ENCODE measurements at regions not wholly inside any gene's neighbourhood (a gene's known extent, or its start where the extent isn't known, plus 50 kb on each side); places are given as distances from the start of the nearest gene placed in this dataset.

DNA sequence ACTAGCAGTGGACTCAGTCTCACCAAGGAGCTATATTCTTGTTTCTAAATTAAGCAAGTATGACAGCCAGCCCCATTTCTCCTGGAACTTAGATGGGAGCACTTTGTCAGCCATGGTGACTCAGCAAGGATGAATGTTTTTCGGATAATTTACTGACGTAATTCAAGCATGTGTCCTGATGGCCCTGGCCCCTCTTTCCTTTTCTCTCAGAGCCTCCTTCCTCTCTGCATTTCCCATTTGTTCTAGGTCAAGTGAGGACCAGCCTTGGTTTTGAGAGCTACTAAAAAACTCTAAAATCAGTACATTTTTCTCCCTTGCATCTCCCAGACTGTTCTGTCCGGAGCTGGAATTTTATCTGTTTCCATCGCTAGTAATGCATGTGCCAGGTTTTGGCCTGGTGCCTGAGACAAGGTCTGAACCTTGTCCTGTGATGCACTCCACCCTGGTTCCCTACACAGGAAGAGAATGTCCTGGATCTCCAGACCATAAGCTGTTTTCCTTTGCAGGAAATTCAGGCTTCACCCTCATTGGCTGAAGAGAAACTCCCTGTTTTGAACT is 256.6 kb upstream of the ROPN1 start:
- no peak overlapping the region for H3K9ac ChIP-seq (ENCODE audit: low read length)
- H2AFZ ChIP-seq (ENCODE audit: low read length), result no peak overlapping the region
- H3K9me3 ChIP-seq (ENCODE audit: low read length), result no peaks in the 10 kb centered on the region
- no peak overlapping the region for H3K4me2 ChIP-seq (ENCODE audit: low read depth, low read length, poor library complexity, severe bottlenecking)
- no peak overlapping the region for H3K27ac ChIP-seq (ENCODE audit: low read length)
- no peaks in the 10 kb centered on the region for H4K20me1 ChIP-seq (ENCODE audit: insufficient read depth, low read depth, low read length)
- no peak for DNase-seq
- H3K4me3 ChIP-seq (ENCODE audit: low read length), result no peak overlapping the region
- no peaks in the 10 kb centered on the region for H3K79me2 ChIP-seq (ENCODE audit: low read length)
- no peaks in the 10 kb centered on the region for H3K4me1 ChIP-seq (ENCODE audit: low read length)
- no peaks in the 10 kb centered on the region for H3K36me3 ChIP-seq (ENCODE audit: insufficient read depth, low read length)
- H3K27me3 ChIP-seq (ENCODE audit: low read length), result no peaks in the 10 kb centered on the region
- no peaks in the 10 kb centered on the region for H3K9me2 ChIP-seq (replicated peaks; ENCODE audit: insufficient read depth, low read length)

- no peak overlapping the region for H3K4me2 ChIP-seq (ENCODE audit: low read depth, low read length, poor library complexity, severe bottlenecking)
These were observed 257.1 kb upstream of the ROPN1 start for GRCh38 chr3:124249038-124249437.

DNA sequence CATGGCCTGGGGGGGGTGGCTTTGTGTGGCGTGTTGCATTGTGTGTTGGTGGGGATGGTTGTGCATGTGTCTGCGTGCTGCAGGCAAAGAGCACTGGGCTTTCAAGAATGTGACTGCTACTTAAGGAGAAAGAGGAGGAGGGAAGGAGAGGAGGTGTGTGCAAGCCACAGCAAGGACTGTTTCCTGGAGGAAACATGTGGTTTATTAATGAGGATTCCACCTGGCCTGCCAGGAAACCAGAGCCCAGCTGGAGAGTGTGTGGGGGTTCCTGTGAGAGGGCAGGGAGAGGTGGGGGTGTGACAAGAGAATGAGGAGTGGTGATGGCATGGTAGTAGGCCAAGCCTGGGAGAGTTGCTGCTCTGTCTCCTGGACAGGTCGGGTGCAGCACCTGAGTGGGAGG is 258.1 kb upstream of the ROPN1 start:
- DNase-seq, result no peak
- no peak overlapping the region for H2AFZ ChIP-seq (ENCODE audit: low read length)
- H3K36me3 ChIP-seq (ENCODE audit: insufficient read depth, low read length), result no peaks in the 10 kb centered on the region
- no peaks in the 10 kb centered on the region for H4K20me1 ChIP-seq (ENCODE audit: insufficient read depth, low read depth, low read length)
- no peak overlapping the region for H3K4me2 ChIP-seq (ENCODE audit: low read depth, low read length, poor library complexity, severe bottlenecking)
- no peaks in the 10 kb centered on the region for H3K27me3 ChIP-seq (ENCODE audit: low read length)
- no peaks in the 10 kb centered on the region for H3K9me2 ChIP-seq (replicated peaks; ENCODE audit: insufficient read depth, low read length)
- no peaks in the 10 kb centered on the region for H3K9me3 ChIP-seq (ENCODE audit: low read length)
- no peak overlapping the region for H3K27ac ChIP-seq (ENCODE audit: low read length)
- no peaks in the 10 kb centered on the region for H3K4me1 ChIP-seq (ENCODE audit: low read length)
- H3K79me2 ChIP-seq (ENCODE audit: low read length), result no peaks in the 10 kb centered on the region
- H3K9ac ChIP-seq (ENCODE audit: low read length), result no peak overlapping the region
- H3K4me3 ChIP-seq (ENCODE audit: low read length), result no peak overlapping the region

More at GRCh38 chr3:124249038-124249437, 257.1 kb upstream of the ROPN1 start:
- Histone ChIP-seq H3K9me2 (replicated peaks; ENCODE audit: insufficient read depth, low read length) (no peaks in the 10 kb centered on the region), H3K4me1 (ENCODE audit: low read length) (no peaks in the 10 kb centered on the region), H2AFZ (ENCODE audit: low read length) (no peak overlapping the region), H3K9me3 (ENCODE audit: low read length) (no peaks in the 10 kb centered on the region), H3K4me3 (ENCODE audit: low read length) (no peak overlapping the region), H3K36me3 (ENCODE audit: insufficient read depth, low read length) (no peaks in the 10 kb centered on the region), H3K79me2 (ENCODE audit: low read length) (no peaks in the 10 kb centered on the region), H3K27ac (ENCODE audit: low read length) (no peak overlapping the region), H3K27me3 (ENCODE audit: low read length) (no peaks in the 10 kb centered on the region), H4K20me1 (ENCODE audit: insufficient read depth, low read depth, low read length) (no peaks in the 10 kb centered on the region), H3K9ac (ENCODE audit: low read length) (no peak overlapping the region)
- DNase-seq, result no peak

DNA sequence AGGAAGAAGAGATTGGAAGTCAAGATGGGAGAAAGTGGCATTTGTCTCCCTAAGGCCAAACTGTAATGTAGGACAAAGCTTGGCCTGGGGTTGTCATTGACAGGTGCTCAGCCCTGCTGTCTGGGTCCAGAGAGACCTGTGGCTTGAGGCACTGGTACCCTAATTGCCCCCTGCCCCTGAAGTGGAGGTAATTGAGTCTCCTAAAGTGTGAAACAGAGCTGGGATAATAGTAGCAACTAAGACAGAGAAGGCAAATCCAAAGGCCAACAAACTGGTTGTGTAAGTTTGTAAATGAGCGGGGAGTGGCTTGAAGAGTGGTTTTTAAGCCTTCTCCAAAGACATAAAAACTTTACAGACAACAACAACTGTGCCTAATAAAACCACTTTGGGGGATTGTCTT is 264.2 kb upstream of the ROPN1 start:
- H4K20me1 ChIP-seq (ENCODE audit: insufficient read depth, low read depth, low read length), result no peaks in the 10 kb centered on the region
- H3K79me2 ChIP-seq (ENCODE audit: low read length), result no peaks in the 10 kb centered on the region
- H3K9me3 ChIP-seq (ENCODE audit: low read length), result no peaks in the 10 kb centered on the region
- H3K27ac ChIP-seq (ENCODE audit: low read length), result no peak overlapping the region
- H3K9me2 ChIP-seq (replicated peaks; ENCODE audit: insufficient read depth, low read length), result no peaks in the 10 kb centered on the region
- no peaks in the 10 kb centered on the region for H3K4me1 ChIP-seq (ENCODE audit: low read length)
- H3K36me3 ChIP-seq (ENCODE audit: insufficient read depth, low read length), result no peaks in the 10 kb centered on the region
- no peak overlapping the region for H3K4me3 ChIP-seq (ENCODE audit: low read length)
- H3K27me3 ChIP-seq (ENCODE audit: low read length), result no peaks in the 10 kb centered on the region
- no peak for DNase-seq
- no peak overlapping the region for H3K9ac ChIP-seq (ENCODE audit: low read length)
- H2AFZ ChIP-seq (ENCODE audit: low read length), result no peak overlapping the region
- H3K4me2 ChIP-seq (ENCODE audit: low read depth, low read length, poor library complexity, severe bottlenecking), result no peak overlapping the region

DNA sequence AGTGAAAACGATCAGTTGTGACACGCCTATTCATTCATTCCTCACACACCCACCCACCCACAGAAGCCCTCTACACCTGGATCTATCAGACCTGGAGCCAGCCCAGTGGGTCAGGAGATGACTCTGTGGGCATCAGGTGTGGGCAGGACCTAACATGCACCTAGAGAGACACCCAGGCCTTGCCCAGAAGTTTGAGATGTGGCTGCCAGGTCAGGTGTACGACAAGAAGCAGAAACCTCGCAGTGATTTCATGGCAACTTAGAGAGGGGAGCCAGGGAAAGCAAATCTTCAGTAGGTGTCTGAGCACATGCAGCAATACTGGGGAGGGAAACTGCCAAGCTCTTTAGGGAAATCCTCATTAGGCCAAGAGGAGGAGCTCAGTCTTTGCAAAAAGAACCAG is 264.7 kb upstream of the ROPN1 start:
- no peak overlapping the region for H2AFZ ChIP-seq (ENCODE audit: low read length)
- H3K4me3 ChIP-seq (ENCODE audit: low read length), result no peak overlapping the region
- H3K27me3 ChIP-seq (ENCODE audit: low read length), result no peaks in the 10 kb centered on the region
- no peak overlapping the region for H3K9ac ChIP-seq (ENCODE audit: low read length)
- no peak for DNase-seq
- H3K9me2 ChIP-seq (replicated peaks; ENCODE audit: insufficient read depth, low read length), result no peaks in the 10 kb centered on the region
- H3K79me2 ChIP-seq (ENCODE audit: low read length), result no peaks in the 10 kb centered on the region
- no peak overlapping the region for H3K4me2 ChIP-seq (ENCODE audit: low read depth, low read length, poor library complexity, severe bottlenecking)
- H3K4me1 ChIP-seq (ENCODE audit: low read length), result no peaks in the 10 kb centered on the region
- no peak overlapping the region for H3K27ac ChIP-seq (ENCODE audit: low read length)
- H4K20me1 ChIP-seq (ENCODE audit: insufficient read depth, low read depth, low read length), result no peaks in the 10 kb centered on the region
- no peaks in the 10 kb centered on the region for H3K9me3 ChIP-seq (ENCODE audit: low read length)
- no peaks in the 10 kb centered on the region for H3K36me3 ChIP-seq (ENCODE audit: insufficient read depth, low read length)

DNA sequence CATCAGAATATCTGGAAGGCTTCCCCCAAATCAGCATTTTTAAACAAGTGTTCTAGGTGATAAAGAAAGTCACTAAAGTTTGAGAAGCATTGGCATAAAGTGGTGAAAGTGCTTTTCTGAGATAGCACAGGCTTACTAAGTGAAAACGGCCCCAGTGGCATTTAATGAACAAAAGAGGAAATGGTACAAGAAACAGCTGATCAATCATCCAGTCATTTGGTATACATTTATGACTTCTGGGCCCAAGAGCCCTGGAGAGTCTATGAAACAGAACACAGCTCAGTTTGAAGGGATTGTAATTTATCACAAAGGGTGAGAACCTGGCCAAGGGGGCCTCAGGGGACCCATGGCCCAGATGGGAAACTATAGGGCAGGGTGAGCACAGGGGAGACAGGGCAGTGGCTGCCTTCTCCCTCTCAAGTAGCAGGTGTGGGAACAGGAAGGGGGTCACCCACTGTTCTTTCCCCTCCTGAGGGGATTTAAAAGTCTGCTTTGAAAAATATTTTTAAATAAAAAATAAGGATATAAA is 265.5 kb upstream of the ROPN1 start:
- Histone ChIP-seq H3K9me3 (ENCODE audit: low read length) (no peaks in the 10 kb centered on the region), H3K27me3 (ENCODE audit: low read length) (no peaks in the 10 kb centered on the region), H3K4me2 (ENCODE audit: low read depth, low read length, poor library complexity, severe bottlenecking) (no peak overlapping the region), H2AFZ (ENCODE audit: low read length) (no peak overlapping the region), H3K27ac (ENCODE audit: low read length) (no peak overlapping the region), H3K4me3 (ENCODE audit: low read length) (no peak overlapping the region), H3K4me1 (ENCODE audit: low read length) (no peaks in the 10 kb centered on the region), H3K9me2 (replicated peaks; ENCODE audit: insufficient read depth, low read length) (no peaks in the 10 kb centered on the region), H4K20me1 (ENCODE audit: insufficient read depth, low read depth, low read length) (no peaks in the 10 kb centered on the region), H3K79me2 (ENCODE audit: low read length) (no peaks in the 10 kb centered on the region), H3K36me3 (ENCODE audit: insufficient read depth, low read length) (no peaks in the 10 kb centered on the region), H3K9ac (ENCODE audit: low read length) (no peak overlapping the region)
- DNase-seq, result no peak

GRCh38 chr3:124258057-124258500 is 266.2 kb upstream of the ROPN1 start:
- Histone ChIP-seq H3K36me3 (ENCODE audit: insufficient read depth, low read length) (no peaks in the 10 kb centered on the region), H4K20me1 (ENCODE audit: insufficient read depth, low read depth, low read length) (no peaks in the 10 kb centered on the region), H3K4me3 (ENCODE audit: low read length) (no peak overlapping the region), H2AFZ (ENCODE audit: low read length) (no peak overlapping the region), H3K9me2 (replicated peaks; ENCODE audit: insufficient read depth, low read length) (no peaks in the 10 kb centered on the region), H3K79me2 (ENCODE audit: low read length) (no peaks in the 10 kb centered on the region), H3K27ac (ENCODE audit: low read length) (no peak overlapping the region), H3K4me2 (ENCODE audit: low read depth, low read length, poor library complexity, severe bottlenecking) (no peak overlapping the region), H3K9ac (ENCODE audit: low read length) (no peak overlapping the region), H3K4me1 (ENCODE audit: low read length) (no peaks in the 10 kb centered on the region), H3K9me3 (ENCODE audit: low read length) (no peaks in the 10 kb centered on the region), H3K27me3 (ENCODE audit: low read length) (no peaks in the 10 kb centered on the region)
- DNase-seq, result no peak

- Histone ChIP-seq H3K9ac (ENCODE audit: low read length) (no peak overlapping the region), H3K4me3 (ENCODE audit: low read length) (no peak overlapping the region), H3K27ac (ENCODE audit: low read length) (no peak overlapping the region), H3K79me2 (ENCODE audit: low read length) (no peaks in the 10 kb centered on the region), H3K4me2 (ENCODE audit: low read depth, low read length, poor library complexity, severe bottlenecking) (no peak overlapping the region), H3K9me3 (ENCODE audit: low read length) (no peaks in the 10 kb centered on the region), H4K20me1 (ENCODE audit: insufficient read depth, low read depth, low read length) (no peaks in the 10 kb centered on the region), H3K4me1 (ENCODE audit: low read length) (no peaks in the 10 kb centered on the region), H2AFZ (ENCODE audit: low read length) (no peak overlapping the region), H3K36me3 (ENCODE audit: insufficient read depth, low read length) (no peaks in the 10 kb centered on the region), H3K9me2 (replicated peaks; ENCODE audit: insufficient read depth, low read length) (no peaks in the 10 kb centered on the region), H3K27me3 (ENCODE audit: low read length) (no peaks in the 10 kb centered on the region)
- DNase-seq, result no peak
These were observed 268.4 kb upstream of the ROPN1 start for GRCh38 chr3:124260206-124260915.

All from Karpas-422 (cell line).